ENCODE measurements at regions not wholly inside any gene's neighbourhood (a gene's known extent, or its start where the extent isn't known, plus 50 kb on each side); places are given as distances from the start of the nearest gene placed in this dataset.

DNA sequence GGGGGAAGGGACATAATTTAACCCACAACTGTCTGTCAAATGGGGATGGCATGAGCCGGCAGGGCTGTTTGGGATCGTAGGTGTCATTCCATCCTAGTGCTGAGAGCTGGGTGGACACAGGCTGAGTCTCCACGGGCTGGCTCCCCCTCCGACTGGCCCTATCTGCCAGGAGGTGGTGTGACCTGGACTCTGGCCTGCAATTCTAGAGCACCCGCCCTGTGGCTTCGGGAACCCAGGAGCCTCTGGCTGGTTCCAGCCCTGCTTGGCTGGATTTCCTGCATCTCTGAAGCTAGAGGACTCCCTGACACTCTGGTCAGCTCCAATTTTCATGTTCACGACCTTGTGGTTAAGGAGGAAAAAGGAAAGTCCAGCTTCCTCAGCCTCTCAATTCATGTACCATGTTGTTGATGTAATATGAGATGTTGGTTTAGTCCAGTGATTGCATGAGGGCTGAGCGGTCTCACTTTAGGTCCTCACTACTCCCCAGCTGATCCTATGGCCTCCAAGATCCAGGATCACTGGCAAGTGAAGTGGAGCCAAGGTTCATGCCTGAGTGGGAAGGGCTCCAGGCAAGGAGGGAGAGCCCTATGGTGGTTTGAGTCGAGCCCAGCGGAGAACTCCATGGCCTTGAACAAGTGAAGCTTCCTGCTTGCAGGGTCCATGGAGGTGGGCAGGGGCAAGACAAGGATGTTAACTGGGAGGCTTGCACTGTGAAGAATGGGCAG, 169.1 kb downstream of the NDUFA10 start:
- no peak overlapping the region for H2AFZ ChIP-seq (ENCODE audit: insufficient read depth, low read depth, low read length, poor library complexity, severe bottlenecking)
- TF ChIP-seq, protein P1, sequence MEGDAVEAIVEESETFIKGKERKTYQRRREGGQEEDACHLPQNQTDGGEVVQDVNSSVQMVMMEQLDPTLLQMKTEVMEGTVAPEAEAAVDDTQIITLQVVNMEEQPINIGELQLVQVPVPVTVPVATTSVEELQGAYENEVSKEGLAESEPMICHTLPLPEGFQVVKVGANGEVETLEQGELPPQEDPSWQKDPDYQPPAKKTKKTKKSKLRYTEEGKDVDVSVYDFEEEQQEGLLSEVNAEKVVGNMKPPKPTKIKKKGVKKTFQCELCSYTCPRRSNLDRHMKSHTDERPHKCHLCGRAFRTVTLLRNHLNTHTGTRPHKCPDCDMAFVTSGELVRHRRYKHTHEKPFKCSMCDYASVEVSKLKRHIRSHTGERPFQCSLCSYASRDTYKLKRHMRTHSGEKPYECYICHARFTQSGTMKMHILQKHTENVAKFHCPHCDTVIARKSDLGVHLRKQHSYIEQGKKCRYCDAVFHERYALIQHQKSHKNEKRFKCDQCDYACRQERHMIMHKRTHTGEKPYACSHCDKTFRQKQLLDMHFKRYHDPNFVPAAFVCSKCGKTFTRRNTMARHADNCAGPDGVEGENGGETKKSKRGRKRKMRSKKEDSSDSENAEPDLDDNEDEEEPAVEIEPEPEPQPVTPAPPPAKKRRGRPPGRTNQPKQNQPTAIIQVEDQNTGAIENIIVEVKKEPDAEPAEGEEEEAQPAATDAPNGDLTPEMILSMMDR (IDR thresholded peaks at IDR 0.05): no peak
- H3K27ac ChIP-seq (ENCODE audit: low read depth in 1 of 2, low read length in 2 of 2): no peak overlapping the region
- intact Hi-C loops (cut with micrococcal nuclease): no loop called here
- H3K9me3 Mint-ChIP-seq: peaks cover 6 to 18% (median 13%) of the 10 kb centered on the region in 7 donors
- no peak overlapping the region for H3K4me3 ChIP-seq (replicated peaks in 1 of 3; ENCODE audit: low read depth in 2 of 3, low read length in 3 of 3)
- H3K4me2 ChIP-seq (replicated peaks; ENCODE audit: extremely low read depth, low read length, poor library complexity, severe bottlenecking): no peak overlapping the region
- peaks cover 4 to 7% of the 10 kb centered on the region in 2 donors for H3K27me3 ChIP-seq (ENCODE audit: control insufficient read depth in 2 of 2, insufficient read depth in 2 of 2, low read length in 2 of 2)
- no peaks in the 10 kb centered on the region for H3K36me3 ChIP-seq (replicated peaks in 1 of 2; ENCODE audit: control insufficient read depth in 1 of 2, insufficient read depth in 2 of 2, low read length in 2 of 2)
- H3K4me1 Mint-ChIP-seq: peaks cover 8% of the 10 kb centered on the region
- H3K9me3 ChIP-seq (replicated peaks in 1 of 2; ENCODE audit: control insufficient read depth in 1 of 2, insufficient read depth in 1 of 2, low read length in 2 of 2): peaks cover 3 to 10% of the 10 kb centered on the region in 2 donors
- WGBS (ENCODE audit: insufficient coverage): 99% methylated on average over 8 of the region's 10 CpGs
- H4K20me1 ChIP-seq (ENCODE audit: insufficient read depth, low read length): no peaks in the 10 kb centered on the region
- H3K27me3 Mint-ChIP-seq (ENCODE audit: low read depth in 3 of 3): peaks cover 15 to 35% (median 32%) of the 10 kb centered on the region in 3 donors
- no peak for DNase-seq
- no peak overlapping the region for H3K4me3 Mint-ChIP-seq
- no peak overlapping the region for H3K9ac ChIP-seq (ENCODE audit: insufficient read depth, low read length, poor library complexity, severe bottlenecking)
- no peaks in the 10 kb centered on the region for H3K79me2 ChIP-seq (ENCODE audit: insufficient read depth, low read length)
- H3K36me3 Mint-ChIP-seq: no peaks in the 10 kb centered on the region
- no peak overlapping the region for H3K27ac Mint-ChIP-seq
- H3K4me1 ChIP-seq (ENCODE audit: control insufficient read depth in 1 of 2, insufficient read depth in 2 of 2, low read length in 2 of 2): no peaks in the 10 kb centered on the region

GRCh38 chr2:239854596-239854995, 170.5 kb downstream of the NDUFA10 start:
- H3K36me3 Mint-ChIP-seq: no peaks in the 10 kb centered on the region
- DNase-seq: no peak
- peaks cover 3% of the 10 kb centered on the region for H3K4me1 Mint-ChIP-seq
- no peak overlapping the region for H3K4me3 Mint-ChIP-seq
- Histone ChIP-seq H3K4me3 (replicated peaks in 1 of 3; ENCODE audit: low read depth in 2 of 3, low read length in 3 of 3) (no peak overlapping the region), H3K79me2 (ENCODE audit: insufficient read depth, low read length) (no peaks in the 10 kb centered on the region), H3K4me2 (replicated peaks; ENCODE audit: extremely low read depth, low read length, poor library complexity, severe bottlenecking) (no peak overlapping the region), H3K9ac (ENCODE audit: insufficient read depth, low read length, poor library complexity, severe bottlenecking) (no peak overlapping the region), H3K27me3 (ENCODE audit: control insufficient read depth in 2 of 2, insufficient read depth in 2 of 2, low read length in 2 of 2) (peaks cover 4 to 7% of the 10 kb centered on the region in 2 donors), H3K9me3 (replicated peaks in 1 of 2; ENCODE audit: control insufficient read depth in 1 of 2, insufficient read depth in 1 of 2, low read length in 2 of 2) (peaks cover 10 to 12% of the 10 kb centered on the region in 2 donors), H2AFZ (ENCODE audit: insufficient read depth, low read depth, low read length, poor library complexity, severe bottlenecking) (no peak overlapping the region), H3K27ac (ENCODE audit: low read depth in 1 of 2, low read length in 2 of 2) (no peak overlapping the region), H3K36me3 (replicated peaks in 1 of 2; ENCODE audit: control insufficient read depth in 1 of 2, insufficient read depth in 2 of 2, low read length in 2 of 2) (no peaks in the 10 kb centered on the region), H4K20me1 (ENCODE audit: insufficient read depth, low read length) (no peaks in the 10 kb centered on the region), H3K4me1 (ENCODE audit: control insufficient read depth in 1 of 2, insufficient read depth in 2 of 2, low read length in 2 of 2) (no peaks in the 10 kb centered on the region)
- WGBS (ENCODE audit: insufficient coverage): 90% methylated on average over 4 of the region's 5 CpGs
- H3K27me3 Mint-ChIP-seq (ENCODE audit: low read depth in 3 of 3): peaks cover 10 to 33% (median 28%) of the 10 kb centered on the region in 3 donors
- H3K27ac Mint-ChIP-seq: no peak overlapping the region
- TF ChIP-seq, protein P1 (IDR thresholded peaks at IDR 0.05): no peak
- H3K9me3 Mint-ChIP-seq: peaks cover 11 to 30% (median 21%) of the 10 kb centered on the region in 7 donors
- intact Hi-C loops (cut with micrococcal nuclease): no loop called here
